Stimulated activated CD8-positive, alpha-beta memory T cell treated with anti-CD3 and anti-CD28 coated beads, Interleukin-15, amount 100 ng/mL, for 1 hour (primary cell): ENCODE measurements at regions not wholly inside any gene's neighbourhood (a gene's known extent, or its start where the extent isn't known, plus 50 kb on each side); places are given as distances from the start of the nearest gene placed in this dataset.
"Not testable (repeated sequence)": the region's sequence is repeated elsewhere in the genome, so short reads cannot be mapped to it uniquely, and the experiment has no call there.

ENCODE experiments used
- DNase-seq: peaks from one replicate; pipeline ENCODE4 v3.0.0-alpha.2; 2020; ENCODE audit warnings: low read depth

- DNase-seq, result no peak
These were observed 465.9 kb upstream of the RASGRP1 start for GRCh38 chr15:39030291-39031070.

GRCh38 chr15:39031596-39031995 is 467.0 kb upstream of the RASGRP1 start:
- no peak for DNase-seq

- no peak for DNase-seq
These were observed 470.2 kb upstream of the RASGRP1 start for GRCh38 chr15:39034816-39035215.

- DNase-seq, result not testable (repeated sequence)
These were observed 473.0 kb upstream of the RASGRP1 start for GRCh38 chr15:39037611-39038010.

GRCh38 chr15:39040861-39041260 is 476.2 kb upstream of the RASGRP1 start:
- DNase-seq, result no peak

GRCh38 chr15:39041979-39042495 is 477.4 kb upstream of the RASGRP1 start:
- no peak for DNase-seq

- no peak for DNase-seq
These were observed 487.2 kb upstream of the RASGRP1 start for GRCh38 chr15:39051626-39052322.

GRCh38 chr15:39052323-39052705 is 487.7 kb upstream of the RASGRP1 start:
- DNase-seq, result no peak

- DNase-seq, result no peak
These were observed 488.9 kb upstream of the RASGRP1 start for GRCh38 chr15:39053480-39053879.

- no peak for DNase-seq
These were observed 489.6 kb upstream of the RASGRP1 start for GRCh38 chr15:39054128-39054732.

- DNase-seq, result no peak
These were observed 491.7 kb upstream of the RASGRP1 start for GRCh38 chr15:39056357-39056756.

- DNase-seq, result no peak
These were observed 493.9 kb upstream of the RASGRP1 start for GRCh38 chr15:39058351-39059131.

GRCh38 chr15:39059917-39060316 is 495.3 kb upstream of the RASGRP1 start:
- no peak for DNase-seq

- no peak for DNase-seq
These were observed 497.4 kb upstream of the RASGRP1 start for GRCh38 chr15:39061952-39062464.

- DNase-seq, result no peak
These were observed 502.1 kb upstream of the RASGRP1 start for GRCh38 chr15:39066677-39067076.

GRCh38 chr15:39074341-39074985 is 506.4 kb upstream of the THBS1 start:
- no peak for DNase-seq

GRCh38 chr15:39075311-39075710 is 505.6 kb upstream of the THBS1 start:
- no peak for DNase-seq

GRCh38 chr15:39075756-39076341 is 505.0 kb upstream of the THBS1 start:
- no peak for DNase-seq

- no peak for DNase-seq
These were observed 502.9 kb upstream of the THBS1 start for GRCh38 chr15:39078026-39078425.

- no peak for DNase-seq
These were observed 501.5 kb upstream of the THBS1 start for GRCh38 chr15:39079296-39079847.

- DNase-seq, result no peak
These were observed 497.7 kb upstream of the THBS1 start for GRCh38 chr15:39083213-39083612.
